Loucy (cell line): ENCODE measurements at regions not wholly inside any gene's neighbourhood (a gene's known extent, or its start where the extent isn't known, plus 50 kb on each side); places are given as distances from the start of the nearest gene placed in this dataset.

Experiments used
- H2AFZ ChIP-seq: fragments of 200-600 bp; sonication (generic); 2 replicates; pipeline ENCODE4 v1.6.0; 2016; ENCODE audit warnings: antibody characterized with exemption, mild to moderate bottlenecking, low read length, moderate library complexity
- H3F3A ChIP-seq: fragments of 200-600 bp; 2 replicates; pipeline ENCODE4 v1.6.0; 2016; ENCODE audit warnings: antibody characterized with exemption, low read depth, mild to moderate bottlenecking
- H3K27me3 ChIP-seq: fragments of 200-600 bp; sonication (generic); 2 replicates; pipeline ENCODE4 v1.6.1; 2014; ENCODE audit warnings: low read length, mild to moderate bottlenecking; ENCODE audit not compliant: insufficient read depth, poor library complexity, severe bottlenecking
- H3K36me3 ChIP-seq: fragments of 200-600 bp; sonication (generic); 2 replicates; pipeline ENCODE4 v1.6.1; 2016; ENCODE audit warnings: low read length; ENCODE audit not compliant: insufficient read depth
- H3K4me1 ChIP-seq: fragments of 200-600 bp; sonication (generic); 2 replicates; pipeline ENCODE4 v1.5.1; 2014; ENCODE audit warnings: low read length, mild to moderate bottlenecking; ENCODE audit not compliant: insufficient read depth, poor library complexity, severe bottlenecking
- H3K4me2 ChIP-seq: fragments of 200-600 bp; sonication (generic); 2 replicates; pipeline ENCODE4 v1.6.0; 2014; ENCODE audit warnings: antibody characterized with exemption, low read length, low read depth, mild to moderate bottlenecking; ENCODE audit not compliant: poor library complexity, severe bottlenecking
- H3K4me3 ChIP-seq: fragments of 200-600 bp; sonication (generic); 2 replicates; pipeline ENCODE4 v1.5.1; 2014; ENCODE audit warnings: low read length, mild to moderate bottlenecking, mixed read lengths; ENCODE audit not compliant: poor library complexity, severe bottlenecking
- H3K79me2 ChIP-seq: fragments of 200-600 bp; sonication (generic); 2 replicates; pipeline ENCODE4 v1.6.1; 2014; ENCODE audit warnings: low read length; ENCODE audit not compliant: insufficient read depth
- H3K9ac ChIP-seq: fragments of 200-600 bp; sonication (generic); 2 replicates; pipeline ENCODE4 v1.6.0; 2014; ENCODE audit warnings: mild to moderate bottlenecking, low read depth, low read length, moderate library complexity; ENCODE audit not compliant: poor library complexity, severe bottlenecking
- H3K9me2 ChIP-seq: fragments of 200-600 bp; sonication (generic); replicated peaks from 2 replicates; pipeline ENCODE4 v1.6.1; 2016; ENCODE audit warnings: low read depth, low read length, mixed read lengths
- H3K9me3 ChIP-seq: fragments of 200-600 bp; sonication (generic); 2 replicates; pipeline ENCODE4 v1.6.1; 2014; ENCODE audit warnings: mild to moderate bottlenecking, antibody characterized with exemption, low read length, low read depth; ENCODE audit not compliant: insufficient read depth
- H4K20me1 ChIP-seq: fragments of 200-600 bp; sonication (generic); 2 replicates; pipeline ENCODE4 v1.6.0; 2014; ENCODE audit warnings: antibody characterized with exemption, low read length, mild to moderate bottlenecking; ENCODE audit not compliant: insufficient read depth, poor library complexity, severe bottlenecking
- EZH2phosphoT487 ChIP-seq: fragments of 200-600 bp; IDR thresholded peaks from 2 replicates; pipeline ENCODE4 v1.6.1; 2018; ENCODE audit warnings: antibody characterized with exemption, mild to moderate bottlenecking, moderate library complexity, borderline replicate concordance
- TF ChIP-seq, protein P1 (sequence below): fragments of 200-600 bp; sonication (generic); conservative IDR thresholded peaks from 2 replicates; pipeline ENCODE4 v1.5.1; 2014; ENCODE audit warnings: mild to moderate bottlenecking, antibody characterized with exemption, low read length

DNA sequence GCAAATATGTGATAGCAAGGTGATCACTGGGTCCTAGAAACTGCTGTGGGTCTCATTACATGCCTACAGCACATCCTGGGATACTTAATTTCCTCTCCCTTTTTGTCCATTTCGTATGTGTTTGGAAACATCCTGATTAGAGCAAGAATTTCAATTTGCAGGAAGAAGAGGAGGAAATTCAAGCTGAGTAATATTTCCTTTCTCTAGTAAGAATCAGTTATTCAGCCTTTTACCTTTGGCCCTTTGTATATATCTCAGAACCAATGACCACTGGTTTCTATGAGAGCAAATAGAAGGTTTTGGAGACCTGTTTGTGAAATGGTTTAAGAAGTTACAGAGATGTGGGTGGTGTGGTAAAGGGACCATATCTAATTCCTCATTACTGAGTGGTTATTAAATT is 171.6 kb downstream of the RMI1 start:
- Histone ChIP-seq H3K36me3 (no peaks in the 10 kb centered on the region), H3F3A (no peaks in the 10 kb centered on the region), H3K4me3 (no peak overlapping the region), H3K9me2 (no peaks in the 10 kb centered on the region), H3K4me1 (no peaks in the 10 kb centered on the region), H2AFZ (no peak overlapping the region), H3K4me2 (no peak overlapping the region), H4K20me1 (no peaks in the 10 kb centered on the region), H3K9ac (no peak overlapping the region), H3K79me2 (no peaks in the 10 kb centered on the region), H3K27me3 (no peaks in the 10 kb centered on the region), H3K9me3 (no peaks in the 10 kb centered on the region)
- TF ChIP-seq, protein P1, sequence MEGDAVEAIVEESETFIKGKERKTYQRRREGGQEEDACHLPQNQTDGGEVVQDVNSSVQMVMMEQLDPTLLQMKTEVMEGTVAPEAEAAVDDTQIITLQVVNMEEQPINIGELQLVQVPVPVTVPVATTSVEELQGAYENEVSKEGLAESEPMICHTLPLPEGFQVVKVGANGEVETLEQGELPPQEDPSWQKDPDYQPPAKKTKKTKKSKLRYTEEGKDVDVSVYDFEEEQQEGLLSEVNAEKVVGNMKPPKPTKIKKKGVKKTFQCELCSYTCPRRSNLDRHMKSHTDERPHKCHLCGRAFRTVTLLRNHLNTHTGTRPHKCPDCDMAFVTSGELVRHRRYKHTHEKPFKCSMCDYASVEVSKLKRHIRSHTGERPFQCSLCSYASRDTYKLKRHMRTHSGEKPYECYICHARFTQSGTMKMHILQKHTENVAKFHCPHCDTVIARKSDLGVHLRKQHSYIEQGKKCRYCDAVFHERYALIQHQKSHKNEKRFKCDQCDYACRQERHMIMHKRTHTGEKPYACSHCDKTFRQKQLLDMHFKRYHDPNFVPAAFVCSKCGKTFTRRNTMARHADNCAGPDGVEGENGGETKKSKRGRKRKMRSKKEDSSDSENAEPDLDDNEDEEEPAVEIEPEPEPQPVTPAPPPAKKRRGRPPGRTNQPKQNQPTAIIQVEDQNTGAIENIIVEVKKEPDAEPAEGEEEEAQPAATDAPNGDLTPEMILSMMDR: no peak
- no peak for TF ChIP-seq EZH2phosphoT487

DNA sequence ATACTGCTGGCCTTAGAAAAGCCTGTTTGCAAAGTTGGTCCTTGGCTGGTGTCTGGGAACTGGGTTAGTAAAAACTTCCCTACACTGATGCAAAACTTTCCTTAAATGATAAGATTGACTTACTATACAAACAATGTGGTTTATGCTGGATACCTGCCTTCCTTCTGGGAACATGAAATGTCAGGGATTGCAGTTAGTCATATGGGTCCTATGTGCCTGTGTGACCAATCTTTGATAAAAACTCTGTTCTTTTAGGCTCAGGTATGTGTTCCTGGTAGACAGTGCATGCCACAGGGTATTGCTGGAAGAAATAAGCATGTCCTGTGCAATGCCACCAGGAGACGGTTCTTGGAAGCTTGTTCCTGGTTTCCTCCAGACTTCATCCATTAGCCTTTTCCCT is 173.3 kb downstream of the RMI1 start:
- Histone ChIP-seq H3K9me2 (no peaks in the 10 kb centered on the region), H3K27me3 (no peaks in the 10 kb centered on the region), H3K4me1 (no peaks in the 10 kb centered on the region), H4K20me1 (no peaks in the 10 kb centered on the region), H3F3A (no peaks in the 10 kb centered on the region), H3K4me3 (no peak overlapping the region), H2AFZ (no peak overlapping the region), H3K79me2 (no peaks in the 10 kb centered on the region), H3K9me3 (no peaks in the 10 kb centered on the region), H3K9ac (no peak overlapping the region), H3K4me2 (no peak overlapping the region), H3K36me3 (no peaks in the 10 kb centered on the region)
- TF ChIP-seq, protein P1: no peak
- no peak for TF ChIP-seq EZH2phosphoT487

DNA sequence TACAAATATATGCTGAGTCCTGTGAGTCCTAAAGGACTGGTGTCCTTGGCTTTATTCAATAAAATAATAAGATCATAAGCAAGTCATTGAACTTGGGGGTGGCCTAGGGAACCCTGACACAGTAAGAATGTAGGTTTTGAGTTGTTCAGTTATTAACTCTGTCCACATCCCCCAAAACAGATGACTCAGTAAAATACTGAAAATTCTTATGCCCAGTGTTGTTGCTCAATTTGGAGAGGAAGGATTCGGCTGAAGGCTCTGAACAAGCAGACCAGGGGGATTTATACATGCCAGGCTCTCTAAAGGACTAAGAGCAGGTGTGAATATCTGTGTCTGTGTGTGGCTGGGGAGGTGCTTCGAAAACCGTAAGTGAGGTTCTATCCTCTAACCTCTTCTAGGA is 173.7 kb downstream of the RMI1 start:
- H4K20me1 ChIP-seq: no peaks in the 10 kb centered on the region
- no peaks in the 10 kb centered on the region for H3F3A ChIP-seq
- H3K79me2 ChIP-seq: no peaks in the 10 kb centered on the region
- H3K36me3 ChIP-seq: no peaks in the 10 kb centered on the region
- H3K9ac ChIP-seq: no peak overlapping the region
- TF ChIP-seq, protein P1: no peak
- H2AFZ ChIP-seq: no peak overlapping the region
- no peaks in the 10 kb centered on the region for H3K4me1 ChIP-seq
- H3K9me2 ChIP-seq: no peaks in the 10 kb centered on the region
- no peak overlapping the region for H3K4me2 ChIP-seq
- no peaks in the 10 kb centered on the region for H3K9me3 ChIP-seq
- H3K4me3 ChIP-seq: no peak overlapping the region
- no peaks in the 10 kb centered on the region for H3K27me3 ChIP-seq
